ENCODE measurements at regions not wholly inside any gene's neighbourhood (a gene's known extent, or its start where the extent isn't known, plus 50 kb on each side); places are given as distances from the start of the nearest gene placed in this dataset.

GRCh38 chr6:92667843-92668242 lies 751.5 kb downstream of the EPHA7 start (continued):
- TF ChIP-seq ASH2L (IDR thresholded peaks at IDR 0.05; ENCODE audit: low read length) (no peak), CHD2 (IDR thresholded peaks at IDR 0.05; ENCODE audit: low read length) (no peak), TCF12 (IDR thresholded peaks at IDR 0.05; ENCODE audit: low read depth, low read length) (no peak), SRF (IDR thresholded peaks at IDR 0.05; ENCODE audit: low read depth, low read length) (no peak), CBX5 (IDR thresholded peaks at IDR 0.05; ENCODE audit: low read depth, low read length) (no peak)

Data from H1 (cell line).